Karpas-422 (cell line): ENCODE measurements at regions not wholly inside any gene's neighbourhood (a gene's known extent, or its start where the extent isn't known, plus 50 kb on each side); places are given as distances from the start of the nearest gene placed in this dataset.
"Not testable (repeated sequence)": the region's sequence is repeated elsewhere in the genome, so short reads cannot be mapped to it uniquely, and the experiment has no call there.

Experiments
- DNase-seq: peaks from one replicate; pipeline ENCODE4 v3.0.0-alpha.2; 2015
- H2AFZ ChIP-seq: fragments of 200-600 bp; sonication (generic); 2 replicates; pipeline ENCODE4 v1.6.1; 2014; ENCODE audit warnings: antibody characterized with exemption, low read length, mixed read lengths
- H3K27ac ChIP-seq: fragments of 200-600 bp; sonication (generic); 2 replicates; pipeline ENCODE4 v1.5.1; 2014; ENCODE audit warnings: mild to moderate bottlenecking, low read length, moderate library complexity
- H3K27me3 ChIP-seq: fragments of 200-600 bp; sonication (generic); 2 replicates; pipeline ENCODE4 v1.6.1; 2014; ENCODE audit warnings: low read length, mixed read lengths
- H3K36me3 ChIP-seq: fragments of 200-600 bp; sonication (generic); 2 replicates; pipeline ENCODE4 v1.6.1; 2014; ENCODE audit warnings: low read length, mixed read lengths; ENCODE audit not compliant: insufficient read depth
- H3K4me1 ChIP-seq: fragments of 200-600 bp; sonication (generic); 2 replicates; pipeline ENCODE4 v1.6.1; 2014; ENCODE audit warnings: mild to moderate bottlenecking, low read length, mixed read lengths
- H3K4me2 ChIP-seq: fragments of 200-600 bp; sonication (generic); 2 replicates; pipeline ENCODE4 v1.6.1; 2014; ENCODE audit warnings: low read length, low read depth, mild to moderate bottlenecking; ENCODE audit not compliant: poor library complexity, severe bottlenecking
- H3K4me3 ChIP-seq: fragments of 200-600 bp; sonication (generic); 2 replicates; pipeline ENCODE4 v1.5.1; 2014; ENCODE audit warnings: mild to moderate bottlenecking, antibody characterized with exemption, low read length, mixed read lengths
- H3K79me2 ChIP-seq: fragments of 200-600 bp; sonication (generic); 2 replicates; pipeline ENCODE4 v1.6.1; 2014; ENCODE audit warnings: mild to moderate bottlenecking, low read length, mixed read lengths
- H3K9ac ChIP-seq: fragments of 200-600 bp; sonication (generic); 2 replicates; pipeline ENCODE4 v1.6.0; 2014; ENCODE audit warnings: low read length
- H3K9me2 ChIP-seq: fragments of 200-600 bp; sonication (generic), shearing (Covaris generic); replicated peaks from 2 replicates; pipeline ENCODE4 v1.6.0; 2014; ENCODE audit warnings: mild to moderate bottlenecking, low read length, moderate library complexity; ENCODE audit not compliant: insufficient read depth
- H3K9me3 ChIP-seq: fragments of 300-700, 200-600 bp; sonication (generic); 2 replicates; pipeline ENCODE4 v1.6.1; 2014; ENCODE audit warnings: low read length, mixed read lengths
- H4K20me1 ChIP-seq: fragments of 200-600 bp; sonication (generic); 2 replicates; pipeline ENCODE4 v1.6.1; 2014; ENCODE audit warnings: mild to moderate bottlenecking, antibody characterized with exemption, low read length, low read depth; ENCODE audit not compliant: insufficient read depth

GRCh38 chrX:1094566-1095333 lies 117.7 kb downstream of the CRLF2 start:
- Histone ChIP-seq H3K79me2 (no peaks in the 10 kb centered on the region), H3K9ac (no peak overlapping the region), H3K27me3 (no peaks in the 10 kb centered on the region), H3K9me3 (peaks cover 5% of the 10 kb centered on the region; the same call in 1 of the 2 replicates), H3K36me3 (no peaks in the 10 kb centered on the region), H2AFZ (no peak overlapping the region), H3K4me3 (no peak overlapping the region), H4K20me1 (no peaks in the 10 kb centered on the region), H3K4me2 (no peak overlapping the region), H3K27ac (no peak overlapping the region), H3K9me2 (no peaks in the 10 kb centered on the region), H3K4me1 (no peaks in the 10 kb centered on the region)
- no peak for DNase-seq

DNA sequence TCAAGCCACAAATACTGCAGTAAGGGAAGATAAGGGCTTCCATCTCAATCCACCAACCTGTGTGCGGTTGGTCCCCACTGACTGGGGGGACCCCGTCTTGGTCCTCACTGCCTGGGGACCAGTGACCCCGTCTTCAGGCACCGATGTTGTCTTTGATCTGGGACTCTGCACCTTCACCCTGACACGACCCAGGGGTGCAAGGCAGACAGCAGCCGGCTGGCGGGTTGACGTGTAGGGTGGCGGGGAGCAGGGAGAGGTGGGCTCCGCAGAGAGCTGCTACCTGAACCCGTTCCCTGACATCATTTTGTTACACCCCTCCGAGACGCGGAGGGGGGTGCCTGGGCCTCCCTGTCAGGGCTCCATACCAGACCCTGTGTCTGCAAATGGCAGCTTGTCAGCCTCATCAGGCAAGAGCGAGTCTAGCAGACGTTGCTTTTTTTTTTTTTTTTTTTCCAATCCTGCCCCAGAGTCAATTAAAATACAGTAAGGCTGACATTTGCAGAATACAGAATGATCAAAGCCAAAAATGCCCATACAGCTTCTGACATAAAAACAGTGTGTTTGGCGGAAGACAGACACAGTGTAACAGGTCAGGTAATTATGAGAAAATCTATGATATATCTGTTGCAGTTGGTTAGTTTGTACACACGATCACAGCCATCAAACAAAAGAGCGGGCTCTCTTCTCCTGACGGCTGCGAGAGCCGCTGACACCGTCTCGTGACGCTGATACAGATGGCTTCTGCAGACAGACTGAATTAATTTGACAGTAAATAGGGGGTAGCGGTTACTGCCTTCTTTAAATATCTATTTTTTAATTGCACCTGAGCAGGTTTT lies 118.6 kb downstream of the CRLF2 start:
- no peaks in the 10 kb centered on the region for H3K27me3 ChIP-seq
- DNase-seq: no peak
- no peak overlapping the region for H3K27ac ChIP-seq
- H3K4me2 ChIP-seq: no peak overlapping the region
- H3K9me3 ChIP-seq: peaks cover 5% of the 10 kb centered on the region; the same call in 1 of the 2 replicates
- H3K4me1 ChIP-seq: no peaks in the 10 kb centered on the region
- H3K79me2 ChIP-seq: no peaks in the 10 kb centered on the region
- no peak overlapping the region for H3K4me3 ChIP-seq
- H3K9ac ChIP-seq: no peak overlapping the region
- no peak overlapping the region for H2AFZ ChIP-seq
- no peaks in the 10 kb centered on the region for H4K20me1 ChIP-seq
- no peaks in the 10 kb centered on the region for H3K36me3 ChIP-seq
- H3K9me2 ChIP-seq: no peaks in the 10 kb centered on the region

DNA sequence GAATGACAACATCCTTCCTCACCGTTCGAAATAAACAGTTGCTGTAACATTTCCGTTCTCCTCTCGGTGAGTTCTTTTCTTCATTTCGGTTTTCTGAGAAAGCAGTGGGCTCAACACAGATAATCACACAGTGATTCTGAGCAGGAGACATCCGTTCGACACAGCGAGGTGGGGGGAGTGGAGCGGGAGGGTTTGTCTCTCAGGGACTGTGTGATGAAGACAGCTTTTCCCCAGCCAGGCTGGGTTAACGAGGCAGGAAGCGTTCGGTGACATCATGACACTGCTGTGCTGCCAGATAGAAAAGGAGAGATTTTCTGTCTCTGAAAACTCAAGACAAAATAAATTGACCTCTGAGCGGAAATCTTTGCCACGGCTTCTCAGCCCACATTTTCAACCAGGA lies 119.3 kb downstream of the CRLF2 start:
- H3K4me2 ChIP-seq: no peak overlapping the region
- no peaks in the 10 kb centered on the region for H4K20me1 ChIP-seq
- H3K4me3 ChIP-seq: no peak overlapping the region
- H2AFZ ChIP-seq: no peak overlapping the region
- no peaks in the 10 kb centered on the region for H3K4me1 ChIP-seq
- H3K79me2 ChIP-seq: no peaks in the 10 kb centered on the region
- no peak overlapping the region for H3K27ac ChIP-seq
- no peaks in the 10 kb centered on the region for H3K27me3 ChIP-seq
- DNase-seq: no peak
- no peaks in the 10 kb centered on the region for H3K9me2 ChIP-seq
- H3K9me3 ChIP-seq: peaks cover 5% of the 10 kb centered on the region; the same call in 1 of the 2 replicates
- no peaks in the 10 kb centered on the region for H3K36me3 ChIP-seq
- H3K9ac ChIP-seq: no peak overlapping the region

GRCh38 chrX:1086444-1087409 lies 125.7 kb downstream of the CRLF2 start:
- Histone ChIP-seq H3K9me3 (no peaks in the 10 kb centered on the region), H3K27ac (no peak overlapping the region), H3K27me3 (no peaks in the 10 kb centered on the region), H3K9me2 (no peaks in the 10 kb centered on the region), H4K20me1 (no peaks in the 10 kb centered on the region), H3K4me1 (no peaks in the 10 kb centered on the region), H2AFZ (no peak overlapping the region), H3K4me3 (no peak overlapping the region), H3K4me2 (no peak overlapping the region), H3K79me2 (no peaks in the 10 kb centered on the region), H3K36me3 (no peaks in the 10 kb centered on the region), H3K9ac (no peak overlapping the region)
- DNase-seq: no peak

- not testable (repeated sequence) for DNase-seq, H4K20me1 ChIP-seq, H3K9ac ChIP-seq, H3K9me3 ChIP-seq, H3K4me2 ChIP-seq, H3K4me3 ChIP-seq, H3K79me2 ChIP-seq, H3K27ac ChIP-seq, H3K36me3 ChIP-seq, H3K9me2 ChIP-seq, H2AFZ ChIP-seq, H3K4me1 ChIP-seq, H3K27me3 ChIP-seq
Observed at GRCh38 chrX:1085871-1086270, 126.6 kb downstream of the CRLF2 start.

DNA sequence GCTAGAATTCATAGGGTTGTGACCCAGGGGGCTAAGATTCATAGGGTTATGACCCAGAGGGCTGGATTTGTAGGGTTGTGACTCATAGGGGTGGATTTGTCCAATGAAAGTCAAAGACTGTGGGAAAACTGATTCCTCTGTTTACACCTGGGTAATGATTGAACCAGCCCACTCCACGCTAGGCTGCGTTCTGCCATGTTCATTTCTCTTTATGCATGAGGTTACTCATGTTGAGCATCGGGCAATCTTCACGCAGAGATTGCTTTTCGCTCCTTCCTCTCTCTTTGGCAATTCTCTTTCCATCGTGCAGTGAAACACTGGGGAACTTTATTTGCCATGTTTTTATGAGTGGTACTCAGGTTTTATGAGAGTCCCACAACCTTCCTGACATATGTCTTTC lies 127.8 kb downstream of the CRLF2 start:
- Histone ChIP-seq H3K36me3 (no peaks in the 10 kb centered on the region), H3K79me2 (no peaks in the 10 kb centered on the region), H3K4me2 (no peak overlapping the region), H3K4me1 (no peaks in the 10 kb centered on the region), H3K27ac (no peak overlapping the region), H4K20me1 (no peaks in the 10 kb centered on the region), H2AFZ (no peak overlapping the region), H3K9me3 (no peaks in the 10 kb centered on the region), H3K4me3 (no peak overlapping the region), H3K9me2 (no peaks in the 10 kb centered on the region), H3K27me3 (no peaks in the 10 kb centered on the region), H3K9ac (no peak overlapping the region)
- DNase-seq: no peak

DNA sequence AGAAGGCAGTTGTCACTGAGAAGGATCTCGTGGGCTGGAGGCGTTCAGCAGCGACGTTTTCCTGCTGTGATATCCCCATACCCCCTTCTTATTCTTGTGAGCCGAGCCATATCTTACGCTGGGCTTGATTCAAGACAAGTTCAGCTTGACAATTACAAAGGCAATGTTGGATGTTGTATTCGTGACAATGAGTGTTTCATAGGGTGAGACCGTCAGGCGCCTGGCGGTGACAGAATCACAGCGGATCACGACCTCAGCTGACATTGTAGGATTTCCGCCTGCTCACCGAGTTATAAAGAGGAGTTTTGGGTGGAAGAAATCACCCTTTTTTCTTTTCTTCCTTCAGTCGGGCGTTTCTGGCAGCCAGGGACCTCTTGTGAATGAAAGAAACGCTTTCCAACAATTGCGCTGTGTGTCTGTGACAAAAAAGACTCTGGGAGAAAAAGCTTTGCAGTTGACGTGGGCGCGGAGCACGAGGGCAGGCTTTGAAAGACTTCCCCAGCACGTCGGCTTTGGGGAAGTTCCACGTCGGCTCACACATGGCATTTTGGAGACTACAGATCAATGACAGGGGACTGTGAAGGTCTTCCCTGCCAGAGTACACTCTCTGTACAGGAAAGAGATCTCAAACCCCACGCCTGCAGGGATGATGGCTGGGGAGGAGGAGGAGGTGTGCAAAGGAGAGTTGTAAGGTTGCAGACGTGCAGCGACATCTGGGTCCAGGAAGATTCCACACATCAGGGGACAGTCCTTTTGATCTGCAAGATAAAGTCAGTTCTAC lies 135.4 kb downstream of the CRLF2 start:
- Histone ChIP-seq H3K4me3 (no peak overlapping the region), H4K20me1 (no peaks in the 10 kb centered on the region), H3K9me3 (peaks cover 8% of the 10 kb centered on the region; the same call in 1 of the 2 replicates), H3K4me1 (no peaks in the 10 kb centered on the region), H3K36me3 (no peaks in the 10 kb centered on the region), H3K79me2 (no peaks in the 10 kb centered on the region), H3K27me3 (no peaks in the 10 kb centered on the region), H3K27ac (no peak overlapping the region), H3K9me2 (no peaks in the 10 kb centered on the region), H3K9ac (no peak overlapping the region), H2AFZ (no peak overlapping the region), H3K4me2 (no peak overlapping the region)
- no peak for DNase-seq
